HepG2 (cell line): ENCODE measurements at regions not wholly inside any gene's neighbourhood (a gene's known extent, or its start where the extent isn't known, plus 50 kb on each side); places are given as distances from the start of the nearest gene placed in this dataset.

Experiments used
- HNRNPK ChIP-seq: fragments of 200-400 bp; formaldehyde crosslinking; IDR thresholded peaks from 2 replicates; pipeline ENCODE4 v1.6.1; 2018; ENCODE audit warnings: low read length, low read depth, moderate library complexity, mild to moderate bottlenecking; ENCODE audit not compliant: poor library complexity, severe bottlenecking
- POLR2A ChIP-seq, 2 experiments: IDR thresholded peaks; 2 replicates each; pipeline ENCODE4 v1.6.1; 2011; ENCODE audit warnings: low read depth in 2 of 2, low read length in 2 of 2, mild to moderate bottlenecking in 1 of 2, moderate library complexity in 1 of 2; ENCODE audit not compliant: insufficient read depth in 1 of 2
- TF ChIP-seq, protein P1 (sequence below): IDR thresholded peaks from 2 replicates; pipeline ENCODE4 v1.6.1; 2016; ENCODE audit warnings: missing genetic modification reagents, missing compliant biosample characterization

DNA sequence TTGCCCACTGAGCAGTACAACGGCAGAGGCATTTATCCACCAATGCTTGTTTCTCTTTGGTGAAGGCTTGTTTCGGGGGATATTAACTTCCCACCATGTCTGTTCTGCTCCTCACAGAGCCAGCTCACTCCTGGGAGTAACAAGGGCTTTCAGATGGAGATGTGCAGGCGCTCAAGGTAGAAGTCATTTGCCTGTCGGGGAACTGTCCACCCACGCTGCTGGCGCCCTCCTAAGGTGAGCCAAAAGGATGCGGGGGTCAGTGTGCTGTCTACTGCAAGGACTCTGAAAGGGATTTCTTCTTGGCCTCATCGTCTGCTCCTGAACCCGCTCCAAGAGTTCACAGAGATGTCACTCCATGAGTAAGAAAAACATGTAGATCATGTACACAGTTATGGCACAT, 57.0 kb upstream of the CYRIA start:
- TF ChIP-seq, protein P1, sequence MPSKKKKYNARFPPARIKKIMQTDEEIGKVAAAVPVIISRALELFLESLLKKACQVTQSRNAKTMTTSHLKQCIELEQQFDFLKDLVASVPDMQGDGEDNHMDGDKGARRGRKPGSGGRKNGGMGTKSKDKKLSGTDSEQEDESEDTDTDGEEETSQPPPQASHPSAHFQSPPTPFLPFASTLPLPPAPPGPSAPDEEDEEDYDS, result no peak
- TF ChIP-seq HNRNPK, result no peak
- TF ChIP-seq POLR2A (IDR thresholded peaks at IDR 0.05; ENCODE audit: insufficient read depth in 1 of 2, low read depth in 2 of 2, low read length in 2 of 2), result no peak
